Esophagus muscularis mucosa (tissue), 4 donors: ENCODE measurements at regions not wholly inside any gene's neighbourhood (a gene's known extent, or its start where the extent isn't known, plus 50 kb on each side); places are given as distances from the start of the nearest gene placed in this dataset.
"Not testable (repeated sequence)": the region's sequence is repeated elsewhere in the genome, so short reads cannot be mapped to it uniquely, and the experiment has no call there.

Source experiments
- DNase-seq: peaks from one replicate; pipeline ENCODE4 v3.0.0-alpha.2; 2017; ENCODE audit errors: extremely low spot score
- H3K27ac ChIP-seq, 4 donors: fragments of 200-600 bp; sonication (generic); replicated peaks in 1 of 4; 1 replicate in 3 of 4; 2 replicates in 1 of 4; pipeline ENCODE4 v1.5.1; 2016 to 2019; ENCODE audit warnings: mild to moderate bottlenecking in 1 of 4
- H3K27me3 ChIP-seq, 4 donors: fragments of 200-600 bp; sonication (generic); one replicate each; pipeline versions ENCODE4 v1.5.1 to v1.6.0; 2016 to 2019
- H3K36me3 ChIP-seq, 4 donors: fragments of 200-600 bp; sonication (generic); one replicate each; pipeline ENCODE4 v1.5.1; 2016 to 2019
- H3K4me1 ChIP-seq, 4 donors: fragments of 200-600 bp; sonication (generic); one replicate each; pipeline ENCODE4 v1.5.1; 2016 to 2019
- H3K4me3 ChIP-seq, 4 donors: fragments of 200-600 bp; sonication (generic); 1 replicate in 2 of 4; 2 replicates in 2 of 4; pipeline ENCODE4 v1.5.1; 2016 to 2019; ENCODE audit warnings: mild to moderate bottlenecking in 4 of 4, moderate library complexity in 1 of 4
- H3K9me3 ChIP-seq, 4 donors: fragments of 200-600 bp; sonication (generic); 1 replicate in 3 of 4; 2 replicates in 1 of 4; pipeline ENCODE4 v1.5.1; 2016 to 2019
- EP300 ChIP-seq: sonication (generic); formaldehyde crosslinking; IDR thresholded peaks from one replicate; pipeline ENCODE4 v1.6.1; 2017; ENCODE audit warnings: antibody characterized with exemption
- POLR2A ChIP-seq: fragments of 450-650 bp; IDR thresholded peaks from one replicate; pipeline ENCODE4 v1.6.1; 2017; ENCODE audit warnings: antibody characterized with exemption, moderate library complexity, mild to moderate bottlenecking, low read depth
- POLR2AphosphoS5 ChIP-seq, 2 donors: sonication (generic); formaldehyde crosslinking; IDR thresholded peaks; one replicate each; pipeline ENCODE4 v1.6.1; 2017; ENCODE audit warnings: antibody characterized with exemption in 2 of 2
- WGBS: methylation state at CpG from one replicate; pipeline ENCODE4 v1.1.5; 2018; 5-methylcytosine and 5-hydroxymethylcytosine counted together
- intact Hi-C: fragments of 100-400 bp; cut with DNase I; formaldehyde crosslinking; loops from one replicate; pipeline ENCODE4 v1.15.1; 2023
- TF ChIP-seq, protein P1 (sequence below), 3 experiments: fragments of 200-600 bp in 2 of 3; fragments of 450-650 bp in 1 of 3; sonication (generic) in 2 of 3; IDR thresholded peaks; one replicate each; pipeline ENCODE4 v1.5.1; 2017 to 2019; ENCODE audit warnings: antibody characterized with exemption in 3 of 3, mild to moderate bottlenecking in 2 of 3, moderate library complexity in 1 of 3

GRCh38 chr2:208671886-208672680 is 265.5 kb downstream of the PTH2R start:
- no peak overlapping the region for H3K4me3 ChIP-seq
- 59% methylated on average over 4 of the region's 4 CpGs for WGBS
- DNase-seq, result no peak
- no peaks in the 10 kb centered on the region for H3K4me1 ChIP-seq
- H3K27ac ChIP-seq, result no peak overlapping the region
- H3K27me3 ChIP-seq, result peaks cover 0 to 3% (median 0%) of the 10 kb centered on the region in 4 donors
- no peaks in the 10 kb centered on the region for H3K9me3 ChIP-seq
- intact Hi-C loops, result no loop called here
- TF ChIP-seq POLR2A (no peak), EP300 (no peak), POLR2AphosphoS5 (IDR thresholded peaks at IDR 0.05) (no peak)
- TF ChIP-seq, protein P1, sequence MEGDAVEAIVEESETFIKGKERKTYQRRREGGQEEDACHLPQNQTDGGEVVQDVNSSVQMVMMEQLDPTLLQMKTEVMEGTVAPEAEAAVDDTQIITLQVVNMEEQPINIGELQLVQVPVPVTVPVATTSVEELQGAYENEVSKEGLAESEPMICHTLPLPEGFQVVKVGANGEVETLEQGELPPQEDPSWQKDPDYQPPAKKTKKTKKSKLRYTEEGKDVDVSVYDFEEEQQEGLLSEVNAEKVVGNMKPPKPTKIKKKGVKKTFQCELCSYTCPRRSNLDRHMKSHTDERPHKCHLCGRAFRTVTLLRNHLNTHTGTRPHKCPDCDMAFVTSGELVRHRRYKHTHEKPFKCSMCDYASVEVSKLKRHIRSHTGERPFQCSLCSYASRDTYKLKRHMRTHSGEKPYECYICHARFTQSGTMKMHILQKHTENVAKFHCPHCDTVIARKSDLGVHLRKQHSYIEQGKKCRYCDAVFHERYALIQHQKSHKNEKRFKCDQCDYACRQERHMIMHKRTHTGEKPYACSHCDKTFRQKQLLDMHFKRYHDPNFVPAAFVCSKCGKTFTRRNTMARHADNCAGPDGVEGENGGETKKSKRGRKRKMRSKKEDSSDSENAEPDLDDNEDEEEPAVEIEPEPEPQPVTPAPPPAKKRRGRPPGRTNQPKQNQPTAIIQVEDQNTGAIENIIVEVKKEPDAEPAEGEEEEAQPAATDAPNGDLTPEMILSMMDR (IDR thresholded peaks at IDR 0.05), result no peak
- no peaks in the 10 kb centered on the region for H3K36me3 ChIP-seq

GRCh38 chr2:208673631-208674030 is 267.0 kb downstream of the PTH2R start:
- no peaks in the 10 kb centered on the region for H3K4me1 ChIP-seq
- peaks cover 0 to 3% (median 0%) of the 10 kb centered on the region in 4 donors for H3K27me3 ChIP-seq
- H3K27ac ChIP-seq, result no peak overlapping the region
- H3K4me3 ChIP-seq, result no peak overlapping the region
- intact Hi-C loops, result no loop called here
- 92% methylated on average over 3 of the region's 3 CpGs for WGBS
- no peaks in the 10 kb centered on the region for H3K9me3 ChIP-seq
- H3K36me3 ChIP-seq, result no peaks in the 10 kb centered on the region
- DNase-seq, result no peak
- TF ChIP-seq POLR2A, result no peak
- TF ChIP-seq EP300, result no peak
- TF ChIP-seq POLR2AphosphoS5 (IDR thresholded peaks at IDR 0.05), result no peak
- TF ChIP-seq, protein P1 (IDR thresholded peaks at IDR 0.05), result no peak

GRCh38 chr2:208674919-208675318 is 268.3 kb downstream of the PTH2R start:
- Histone ChIP-seq H3K4me3 (no peak overlapping the region), H3K9me3 (no peaks in the 10 kb centered on the region), H3K27me3 (peaks cover 0 to 3% (median 0%) of the 10 kb centered on the region in 4 donors), H3K4me1 (no peaks in the 10 kb centered on the region), H3K36me3 (no peaks in the 10 kb centered on the region), H3K27ac (no peak overlapping the region)
- WGBS, result 73% methylated on average over 2 of the region's 2 CpGs
- intact Hi-C loops, result no loop called here
- no peak for DNase-seq
- TF ChIP-seq, protein P1 (IDR thresholded peaks at IDR 0.05), result no peak
- TF ChIP-seq POLR2AphosphoS5 (IDR thresholded peaks at IDR 0.05) (no peak), POLR2A (no peak), EP300 (no peak)

- H3K27ac ChIP-seq, H3K4me3 ChIP-seq, H3K27me3 ChIP-seq, H3K36me3 ChIP-seq, DNase-seq, intact Hi-C loops, H3K4me1 ChIP-seq: not testable (repeated sequence)
- H3K9me3 ChIP-seq, result peaks cover 0 to 22% (median 11%) of the 10 kb centered on the region in 4 donors
- 90% methylated on average over 7 of the region's 13 CpGs for WGBS
Measured at GRCh38 chr2:208685929-208686328, 279.3 kb downstream of the PTH2R start.

- no peaks in the 10 kb centered on the region for H3K4me1 ChIP-seq
- DNase-seq, result no peak
- no peak overlapping the region for H3K4me3 ChIP-seq
- no peaks in the 10 kb centered on the region for H3K36me3 ChIP-seq
- H3K27ac ChIP-seq, result no peak overlapping the region
- 58% methylated on average over 1 of the region's 1 CpG for WGBS
- TF ChIP-seq POLR2AphosphoS5 (IDR thresholded peaks at IDR 0.05) (no peak), POLR2A (no peak), EP300 (no peak)
- TF ChIP-seq, protein P1 (IDR thresholded peaks at IDR 0.05), result no peak
- intact Hi-C loops, result no loop called here
- H3K9me3 ChIP-seq, result peaks cover 0 to 22% (median 11%) of the 10 kb centered on the region in 4 donors
- no peaks in the 10 kb centered on the region for H3K27me3 ChIP-seq
Measured at GRCh38 chr2:208686665-208687064, 280.1 kb downstream of the PTH2R start.

- intact Hi-C loops, H3K36me3 ChIP-seq, H3K27ac ChIP-seq, DNase-seq, H3K4me1 ChIP-seq, H3K27me3 ChIP-seq, H3K4me3 ChIP-seq: not testable (repeated sequence)
- WGBS, result 89% methylated on average over 1 of the region's 1 CpG
- H3K9me3 ChIP-seq, result peaks cover 0 to 22% (median 11%) of the 10 kb centered on the region in 4 donors
Measured at GRCh38 chr2:208687720-208688119, 281.1 kb downstream of the PTH2R start.
